IgD-negative memory B cell (primary cell): ENCODE measurements at regions not wholly inside any gene's neighbourhood (a gene's known extent, or its start where the extent isn't known, plus 50 kb on each side); places are given as distances from the start of the nearest gene placed in this dataset.

Experiments
- H3K27ac Mint-ChIP-seq, 3 donors: one replicate each; pipeline ENCODE4 v1.8.0; 2020 to 2022; ENCODE audit warnings: mild to moderate bottlenecking in 3 of 3, mixed read lengths in 3 of 3, moderate library complexity in 1 of 3
- H3K27me3 Mint-ChIP-seq: one replicate; pipeline ENCODE4 v1.8.0; 2021; ENCODE audit warnings: mixed read lengths
- H3K36me3 Mint-ChIP-seq: one replicate; pipeline ENCODE4 v1.8.0; 2020; ENCODE audit warnings: mild to moderate bottlenecking, mixed read lengths
- H3K4me1 Mint-ChIP-seq, 3 donors: one replicate each; pipeline ENCODE4 v1.8.0; 2020 to 2022; ENCODE audit warnings: mixed read lengths in 3 of 3, mild to moderate bottlenecking in 1 of 3
- H3K4me3 Mint-ChIP-seq, 4 donors: one replicate each; pipeline ENCODE4 v1.8.0; 2020 to 2022; ENCODE audit warnings: mild to moderate bottlenecking in 4 of 4, mixed read lengths in 4 of 4, moderate library complexity in 3 of 4
- H3K9me3 Mint-ChIP-seq, 3 donors: one replicate each; pipeline ENCODE4 v1.8.0; 2020 to 2021; ENCODE audit warnings: mixed read lengths in 3 of 3, mild to moderate bottlenecking in 1 of 3

DNA sequence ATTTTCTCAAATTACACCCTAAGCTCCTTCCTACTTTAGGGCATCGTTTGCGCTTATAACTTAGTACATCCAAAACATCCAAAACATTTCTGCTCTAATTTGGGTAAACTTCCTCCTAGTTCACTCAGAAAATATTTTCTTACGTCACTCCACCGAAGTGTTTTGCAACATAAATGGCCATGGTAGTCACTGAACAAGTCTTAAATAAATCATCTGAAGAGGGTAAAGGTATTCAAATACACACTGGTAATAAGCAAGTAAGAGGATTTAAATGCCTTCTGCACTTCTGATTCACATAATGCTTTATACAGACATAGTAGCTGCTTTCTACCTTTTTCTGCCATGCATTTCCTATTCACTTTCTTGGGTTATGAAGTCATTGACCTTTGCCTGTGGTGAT is 991.9 kb downstream of the NLGN4X start:
- peaks cover 0 to 20% (median 4%) of the 10 kb centered on the region in 3 donors for H3K9me3 Mint-ChIP-seq
- H3K27me3 Mint-ChIP-seq: no peaks in the 10 kb centered on the region
- H3K4me3 Mint-ChIP-seq: no peak overlapping the region
- H3K4me1 Mint-ChIP-seq: no peaks in the 10 kb centered on the region
- no peaks in the 10 kb centered on the region for H3K36me3 Mint-ChIP-seq
- no peak overlapping the region for H3K27ac Mint-ChIP-seq

DNA sequence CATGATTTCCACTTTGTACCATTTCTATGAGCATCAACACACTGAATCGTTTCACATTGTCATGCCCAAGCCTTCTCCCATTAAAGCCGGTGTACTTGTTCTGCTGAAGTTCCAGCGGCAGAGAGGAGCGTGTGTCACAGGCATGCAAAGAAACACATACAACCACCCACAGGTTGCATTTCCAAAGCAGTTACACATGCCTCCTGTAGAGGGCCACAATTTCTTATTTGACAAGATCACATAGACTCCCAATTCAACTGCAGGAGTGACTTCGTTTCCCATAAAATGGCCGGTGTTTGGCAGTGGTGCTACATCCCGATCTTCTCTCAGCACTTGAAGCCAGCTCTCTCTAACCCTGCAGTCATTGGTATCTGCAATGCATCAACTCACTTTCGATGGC is 992.6 kb downstream of the NLGN4X start:
- Mint-ChIP-seq H3K27me3 (no peaks in the 10 kb centered on the region), H3K36me3 (no peaks in the 10 kb centered on the region), H3K4me3 (no peak overlapping the region), H3K9me3 (peaks cover 0 to 20% (median 4%) of the 10 kb centered on the region in 3 donors), H3K27ac (no peak overlapping the region), H3K4me1 (no peaks in the 10 kb centered on the region)

DNA sequence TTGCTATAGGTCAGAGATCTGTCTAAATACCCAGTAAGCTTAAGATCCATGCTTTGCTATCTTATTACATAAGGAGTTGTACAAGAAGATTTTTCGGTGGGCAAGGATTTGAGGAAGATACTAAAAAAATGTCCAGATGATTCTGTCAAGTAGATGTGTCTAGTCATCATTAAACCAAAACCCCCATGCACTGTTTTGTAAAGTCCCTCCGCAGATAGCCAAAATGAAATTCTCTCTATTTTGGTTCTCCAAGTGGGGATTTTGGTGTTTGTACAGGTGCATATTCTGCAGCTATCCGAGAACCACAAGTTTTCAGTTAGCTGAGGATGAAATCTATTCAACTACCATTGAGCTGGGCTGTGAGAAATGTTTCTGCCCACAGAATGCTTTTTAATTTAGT is 994.8 kb downstream of the NLGN4X start:
- Mint-ChIP-seq H3K9me3 (peaks cover 0 to 17% (median 0%) of the 10 kb centered on the region in 3 donors), H3K27me3 (no peaks in the 10 kb centered on the region), H3K36me3 (no peaks in the 10 kb centered on the region), H3K27ac (no peak overlapping the region), H3K4me1 (no peaks in the 10 kb centered on the region), H3K4me3 (no peak overlapping the region)

DNA sequence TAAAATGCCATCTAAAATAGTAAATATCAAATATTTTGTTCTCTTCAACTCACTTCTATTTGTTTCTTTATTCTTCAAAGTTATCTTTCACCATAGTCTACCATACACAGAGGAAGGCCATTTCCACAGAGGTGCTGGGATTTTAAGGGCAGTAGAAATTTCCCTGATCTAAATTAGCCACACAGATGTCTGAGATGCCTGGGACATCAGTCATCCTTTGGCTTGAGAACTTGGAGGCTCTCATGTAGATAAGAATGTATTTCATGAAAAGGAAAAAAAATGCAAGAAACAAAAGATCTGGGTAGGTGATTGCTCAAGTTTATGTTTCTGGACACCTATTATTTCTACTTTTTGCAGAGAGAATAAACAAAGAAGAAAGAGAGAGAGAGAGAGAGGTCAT is 1008.2 kb downstream of the NLGN4X start:
- H3K4me3 Mint-ChIP-seq: no peak overlapping the region
- no peaks in the 10 kb centered on the region for H3K27me3 Mint-ChIP-seq
- no peak overlapping the region for H3K27ac Mint-ChIP-seq
- H3K4me1 Mint-ChIP-seq: no peaks in the 10 kb centered on the region
- H3K36me3 Mint-ChIP-seq: no peaks in the 10 kb centered on the region
- H3K9me3 Mint-ChIP-seq: peaks cover 0 to 10% (median 7%) of the 10 kb centered on the region in 3 donors

DNA sequence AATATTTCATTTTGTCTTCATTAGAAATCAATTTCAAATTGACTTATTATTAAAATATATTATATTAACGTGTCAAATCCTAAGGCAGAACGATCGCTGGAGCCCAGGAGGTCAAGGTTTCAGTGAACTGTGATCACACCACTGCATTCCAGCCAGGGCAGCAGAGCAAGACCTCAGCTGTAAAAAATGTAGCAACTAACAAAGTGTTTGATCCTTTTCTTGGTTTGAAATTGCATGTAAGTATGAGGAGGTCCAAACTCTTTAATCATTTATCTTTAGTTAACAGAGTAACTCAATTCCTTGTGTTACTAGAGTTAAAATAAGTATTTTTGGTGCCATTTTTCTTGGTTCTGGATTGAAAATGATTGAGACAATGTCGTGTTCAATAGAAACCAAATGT is 1033.9 kb downstream of the NLGN4X start:
- peaks cover 0 to 6% (median 0%) of the 10 kb centered on the region in 3 donors for H3K9me3 Mint-ChIP-seq
- no peak overlapping the region for H3K27ac Mint-ChIP-seq
- H3K36me3 Mint-ChIP-seq: no peaks in the 10 kb centered on the region
- H3K4me3 Mint-ChIP-seq: no peak overlapping the region
- peaks cover 3% of the 10 kb centered on the region for H3K27me3 Mint-ChIP-seq
- H3K4me1 Mint-ChIP-seq: no peaks in the 10 kb centered on the region

DNA sequence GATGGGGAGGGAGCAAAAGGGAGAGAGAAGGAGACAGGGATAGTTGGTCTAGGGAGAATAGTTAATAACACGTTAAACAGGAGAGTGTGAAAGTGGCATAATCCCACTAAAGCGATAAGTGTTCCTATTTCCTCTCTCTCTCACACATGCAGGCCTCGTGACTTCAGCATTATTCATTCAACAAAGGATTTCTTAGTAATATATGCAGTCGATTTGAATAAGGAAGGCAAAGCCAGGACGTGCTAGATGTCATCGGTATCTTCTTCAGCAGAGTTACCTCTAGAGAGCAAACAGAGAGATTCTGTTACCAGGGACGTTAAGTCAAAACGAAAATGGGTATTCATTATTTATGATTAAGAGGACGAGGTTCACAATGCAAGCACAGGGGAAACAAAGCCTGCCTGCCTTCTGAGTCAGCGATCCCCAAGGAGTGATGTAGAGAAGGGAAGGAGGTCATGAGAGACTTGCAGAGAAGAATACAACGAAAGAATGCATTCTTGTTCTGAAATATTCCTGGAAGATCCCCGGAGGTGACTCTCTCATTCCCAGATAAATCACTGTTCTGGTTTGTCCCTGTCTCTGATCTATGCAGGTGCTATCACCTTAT is 1048.4 kb downstream of the NLGN4X start:
- H3K36me3 Mint-ChIP-seq: no peaks in the 10 kb centered on the region

DNA sequence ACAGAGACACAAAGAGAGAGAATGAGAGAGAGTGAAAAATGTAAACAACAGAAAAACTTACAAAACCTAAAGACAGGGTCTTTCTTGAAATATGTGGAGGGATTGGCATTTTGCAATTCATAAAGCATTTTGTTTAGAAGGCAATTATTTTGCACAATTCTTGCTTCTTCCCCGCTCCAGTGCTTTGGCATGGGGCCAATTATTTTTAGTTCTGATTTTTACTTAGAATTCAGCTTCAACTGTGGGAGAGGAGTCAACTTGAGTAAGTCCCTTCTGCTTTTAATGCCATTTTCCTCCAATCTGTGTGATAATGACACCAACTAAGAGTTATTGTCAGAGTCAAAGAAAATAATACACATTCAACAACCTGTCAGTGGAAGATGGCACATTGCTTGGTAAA is 1051.9 kb downstream of the NLGN4X start:
- Mint-ChIP-seq H3K27ac (no peak overlapping the region), H3K27me3 (no peaks in the 10 kb centered on the region), H3K4me3 (no peak overlapping the region), H3K36me3 (no peaks in the 10 kb centered on the region), H3K4me1 (no peaks in the 10 kb centered on the region), H3K9me3 (peaks cover 4 to 6% (median 4%) of the 10 kb centered on the region in 3 donors)

More for the DNA sequence above, 1048.4 kb downstream of the NLGN4X start:
- Mint-ChIP-seq H3K9me3 (peaks cover 7 to 11% (median 9%) of the 10 kb centered on the region in 3 donors), H3K27ac (no peak overlapping the region), H3K27me3 (no peaks in the 10 kb centered on the region), H3K4me3 (peak overlapping the region in 1 of 4 donors; percentile 27), H3K4me1 (no peaks in the 10 kb centered on the region)

DNA sequence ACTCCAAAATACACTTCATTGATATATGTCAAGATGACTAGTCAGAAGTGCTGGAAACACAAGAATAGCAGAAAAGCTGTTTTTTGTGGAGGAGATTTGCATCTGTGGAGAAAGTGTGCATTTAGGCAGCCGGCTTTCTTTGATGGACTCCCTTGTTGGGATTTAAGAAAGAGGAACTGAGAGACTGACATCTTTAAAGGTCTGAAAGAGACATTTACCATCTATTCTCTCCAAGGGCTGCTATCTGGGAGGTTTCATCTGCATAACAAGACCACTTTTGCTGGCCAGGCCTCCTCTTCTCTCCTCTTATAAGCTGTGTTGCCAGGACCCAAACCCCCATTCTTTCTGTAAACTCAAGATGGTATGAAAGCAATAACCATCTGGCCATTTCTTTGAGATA is 1065.0 kb downstream of the NLGN4X start:
- Mint-ChIP-seq H3K4me1 (no peaks in the 10 kb centered on the region), H3K36me3 (no peaks in the 10 kb centered on the region), H3K9me3 (peaks cover 0 to 4% (median 0%) of the 10 kb centered on the region in 3 donors), H3K4me3 (no peak overlapping the region), H3K27ac (no peak overlapping the region), H3K27me3 (no peaks in the 10 kb centered on the region)

DNA sequence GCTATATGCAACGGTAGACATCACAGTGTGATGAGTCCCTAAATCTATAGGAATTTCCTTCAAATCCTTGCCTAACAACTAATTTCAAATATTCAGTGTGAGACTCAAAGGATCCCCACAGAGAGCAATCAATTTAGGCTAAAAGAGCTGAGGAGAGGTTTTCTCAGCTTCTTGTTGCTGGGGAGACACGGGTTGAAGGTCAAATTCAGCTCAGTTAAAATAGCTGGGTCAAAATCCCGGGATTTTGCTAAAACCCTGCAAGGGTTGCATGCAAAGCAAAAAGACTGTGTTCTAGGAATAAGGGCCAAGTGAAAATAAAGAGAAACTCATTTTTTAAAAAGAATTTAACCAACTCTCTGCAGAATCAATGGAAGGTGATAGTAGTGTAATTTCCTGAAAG is 1073.4 kb downstream of the NLGN4X start:
- H3K27me3 Mint-ChIP-seq: peaks cover 1% of the 10 kb centered on the region
- H3K4me1 Mint-ChIP-seq: no peaks in the 10 kb centered on the region
- H3K27ac Mint-ChIP-seq: no peak overlapping the region
- H3K36me3 Mint-ChIP-seq: no peaks in the 10 kb centered on the region
- H3K4me3 Mint-ChIP-seq: no peak overlapping the region
- peaks cover 0 to 3% (median 2%) of the 10 kb centered on the region in 3 donors for H3K9me3 Mint-ChIP-seq

DNA sequence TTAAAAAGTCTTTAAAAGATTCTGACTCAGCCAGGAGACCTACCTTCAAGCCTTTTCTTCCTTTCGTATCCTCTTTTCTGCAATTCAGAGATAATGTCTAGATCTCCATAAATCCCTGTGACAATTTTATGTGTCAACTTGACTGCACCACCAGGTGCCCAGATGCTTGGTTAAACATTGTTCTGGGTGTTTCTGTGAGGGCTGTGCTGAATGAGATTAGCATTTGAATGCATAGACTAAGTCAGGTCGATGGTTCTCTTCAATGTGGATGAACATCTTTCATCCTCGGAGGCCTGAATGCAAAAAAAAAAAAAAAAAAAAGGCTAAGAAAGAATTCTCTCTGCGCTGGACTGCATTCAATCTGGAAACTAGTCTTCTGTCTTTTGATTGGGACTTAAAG is 1082.7 kb downstream of the NLGN4X start:
- H3K27ac Mint-ChIP-seq: no peak overlapping the region
- peaks cover 0 to 4% (median 0%) of the 10 kb centered on the region in 3 donors for H3K9me3 Mint-ChIP-seq

DNA sequence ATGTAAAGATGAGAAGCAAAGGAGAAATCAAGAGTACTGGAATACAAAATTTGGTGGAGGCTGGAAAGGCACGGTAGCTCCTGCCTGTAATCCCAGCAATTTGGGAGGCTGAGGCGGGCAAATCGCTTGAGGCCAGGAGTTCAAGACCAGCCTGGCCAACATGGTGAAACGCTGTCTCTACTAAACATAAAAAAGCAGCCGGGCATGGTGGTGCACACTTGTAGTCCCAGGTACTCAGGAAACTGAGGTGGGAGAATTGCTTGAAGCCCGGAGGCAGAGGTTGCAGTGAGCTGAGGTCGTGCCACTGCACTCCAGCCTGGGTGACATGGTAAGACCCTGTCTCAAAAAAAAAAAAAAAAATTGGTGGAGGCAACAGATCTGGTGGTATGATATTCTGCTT is 1086.0 kb downstream of the NLGN4X start:
- H3K36me3 Mint-ChIP-seq: no peaks in the 10 kb centered on the region
- H3K4me1 Mint-ChIP-seq: no peaks in the 10 kb centered on the region
- no peaks in the 10 kb centered on the region for H3K27me3 Mint-ChIP-seq
- H3K4me3 Mint-ChIP-seq: no peak overlapping the region
- no peak overlapping the region for H3K27ac Mint-ChIP-seq
- peaks cover 0 to 3% (median 0%) of the 10 kb centered on the region in 3 donors for H3K9me3 Mint-ChIP-seq

More for the DNA sequence above, 1082.7 kb downstream of the NLGN4X start:
- Mint-ChIP-seq H3K36me3 (no peaks in the 10 kb centered on the region), H3K27me3 (no peaks in the 10 kb centered on the region), H3K4me1 (no peaks in the 10 kb centered on the region), H3K4me3 (no peak overlapping the region)

DNA sequence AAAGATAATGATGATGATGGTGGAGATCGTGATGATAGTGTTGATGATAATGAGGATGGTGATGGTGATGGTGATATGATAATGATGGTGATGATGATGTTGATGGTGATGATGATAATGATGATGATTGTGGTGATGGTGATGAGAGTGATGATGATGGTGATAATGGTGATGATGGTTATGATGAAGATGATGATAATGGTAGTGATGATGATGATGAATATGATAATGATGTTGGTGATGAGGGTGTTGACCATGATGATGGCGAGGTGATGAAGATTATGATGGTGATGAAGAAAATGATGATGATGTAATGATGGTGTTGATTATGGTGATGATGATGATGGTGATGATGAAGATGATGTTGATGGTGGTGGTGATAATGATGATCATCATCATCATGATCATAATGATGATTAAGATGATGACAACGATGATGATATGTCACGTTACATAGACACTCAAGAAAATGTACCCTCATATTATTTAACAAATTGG is 1106.4 kb downstream of the NLGN4X start:
- no peaks in the 10 kb centered on the region for H3K27me3 Mint-ChIP-seq
- H3K9me3 Mint-ChIP-seq: no peaks in the 10 kb centered on the region

DNA sequence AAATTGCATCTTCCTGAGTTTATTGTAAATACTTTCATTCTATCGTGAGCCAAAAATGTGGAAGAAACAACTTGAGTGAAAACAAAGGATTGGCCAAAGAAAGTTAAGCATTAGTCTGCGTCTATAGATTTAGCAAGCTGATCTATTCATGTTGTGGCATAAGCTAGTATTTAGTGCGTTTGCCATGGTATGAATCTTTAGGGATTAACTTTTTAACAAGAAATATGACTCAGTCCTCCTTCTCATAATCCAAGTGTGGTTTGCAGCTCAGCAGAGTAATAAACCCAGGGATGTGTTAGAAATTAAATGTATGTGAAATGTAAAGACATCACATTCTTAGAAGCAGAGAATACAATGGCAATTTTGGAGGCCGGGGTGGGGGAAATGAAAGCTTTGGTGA is 1110.9 kb downstream of the NLGN4X start:
- Mint-ChIP-seq H3K4me1 (no peaks in the 10 kb centered on the region), H3K9me3 (peaks cover 0 to 5% (median 0%) of the 10 kb centered on the region in 3 donors)

More for the DNA sequence above, 1106.4 kb downstream of the NLGN4X start:
- Mint-ChIP-seq H3K36me3 (no peaks in the 10 kb centered on the region), H3K4me3 (no peak overlapping the region), H3K27ac (no peak overlapping the region), H3K4me1 (no peaks in the 10 kb centered on the region)

DNA sequence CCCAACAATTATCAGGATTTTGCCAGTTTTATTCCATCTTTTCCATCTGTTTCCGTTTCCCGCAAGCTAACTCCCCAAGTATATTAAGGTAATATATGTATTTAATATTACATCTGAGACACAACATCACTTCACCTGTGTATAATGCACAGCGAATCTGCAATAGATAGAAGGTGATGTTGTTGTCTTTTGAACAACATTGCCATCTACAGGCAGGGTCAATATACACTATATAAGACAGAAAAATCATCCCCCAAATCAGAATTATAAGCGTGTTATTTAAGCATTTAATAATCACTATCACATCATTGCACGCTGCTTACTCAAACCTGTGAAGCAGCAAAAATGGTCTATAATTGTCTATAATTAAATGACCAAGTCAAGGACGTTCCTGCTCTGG is 1115.5 kb downstream of the NLGN4X start:
- Mint-ChIP-seq H3K36me3 (no peaks in the 10 kb centered on the region), H3K4me1 (no peaks in the 10 kb centered on the region), H3K9me3 (peaks cover 0 to 5% (median 2%) of the 10 kb centered on the region in 3 donors), H3K4me3 (no peak overlapping the region), H3K27me3 (no peaks in the 10 kb centered on the region), H3K27ac (no peak overlapping the region)

More for the DNA sequence above, 1110.9 kb downstream of the NLGN4X start:
- Mint-ChIP-seq H3K27me3 (no peaks in the 10 kb centered on the region), H3K27ac (no peak overlapping the region), H3K36me3 (no peaks in the 10 kb centered on the region), H3K4me3 (no peak overlapping the region)

DNA sequence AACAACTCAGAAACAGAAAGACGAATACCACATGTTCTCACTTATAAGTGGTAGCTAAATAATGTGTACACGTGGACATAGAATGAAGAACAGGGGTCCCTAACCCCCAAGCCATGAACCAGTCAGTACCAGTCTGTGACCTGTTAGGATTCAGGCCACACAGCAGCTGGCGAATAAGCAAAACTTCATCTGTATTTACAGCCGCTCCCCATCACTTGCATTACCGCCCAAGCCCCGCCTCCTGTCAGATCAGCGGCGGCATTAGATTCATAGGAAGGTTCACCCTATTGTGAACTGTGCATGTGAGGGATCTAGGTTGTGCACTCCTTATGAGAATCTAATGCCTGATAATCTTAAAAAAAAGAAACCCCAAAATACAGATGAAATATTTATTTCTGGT is 1128.7 kb downstream of the NLGN4X start:
- H3K36me3 Mint-ChIP-seq: no peaks in the 10 kb centered on the region
- H3K27me3 Mint-ChIP-seq: no peaks in the 10 kb centered on the region
- no peaks in the 10 kb centered on the region for H3K4me1 Mint-ChIP-seq
- no peak overlapping the region for H3K27ac Mint-ChIP-seq
- H3K4me3 Mint-ChIP-seq: no peak overlapping the region
- peaks cover 0 to 2% (median 0%) of the 10 kb centered on the region in 3 donors for H3K9me3 Mint-ChIP-seq

DNA sequence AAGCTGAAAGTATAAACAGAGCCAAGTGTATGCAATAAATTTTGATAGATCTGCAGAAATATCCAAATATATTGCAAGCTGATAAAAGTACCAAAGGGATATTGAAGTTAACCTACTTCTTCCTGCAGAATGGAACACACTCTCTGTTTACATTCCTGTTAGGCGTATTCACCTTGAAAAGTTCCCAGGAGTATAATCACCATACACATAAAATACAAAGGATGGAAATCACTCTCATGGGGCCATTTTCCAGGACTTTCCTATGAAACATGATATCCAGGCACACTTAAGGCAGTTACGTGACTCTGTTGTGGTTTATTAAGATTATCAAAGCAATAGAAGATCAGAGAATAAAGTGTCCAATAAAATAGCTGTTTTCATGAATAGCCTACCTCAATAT is 1142.3 kb downstream of the NLGN4X start:
- Mint-ChIP-seq H3K4me1 (no peaks in the 10 kb centered on the region), H3K4me3 (no peak overlapping the region), H3K9me3 (no peaks in the 10 kb centered on the region), H3K27me3 (no peaks in the 10 kb centered on the region), H3K27ac (no peak overlapping the region), H3K36me3 (peaks cover 3% of the 10 kb centered on the region)
